ENCODE measurements at regions not wholly inside any gene's neighbourhood (a gene's known extent, or its start where the extent isn't known, plus 50 kb on each side); places are given as distances from the start of the nearest gene placed in this dataset.

DNA sequence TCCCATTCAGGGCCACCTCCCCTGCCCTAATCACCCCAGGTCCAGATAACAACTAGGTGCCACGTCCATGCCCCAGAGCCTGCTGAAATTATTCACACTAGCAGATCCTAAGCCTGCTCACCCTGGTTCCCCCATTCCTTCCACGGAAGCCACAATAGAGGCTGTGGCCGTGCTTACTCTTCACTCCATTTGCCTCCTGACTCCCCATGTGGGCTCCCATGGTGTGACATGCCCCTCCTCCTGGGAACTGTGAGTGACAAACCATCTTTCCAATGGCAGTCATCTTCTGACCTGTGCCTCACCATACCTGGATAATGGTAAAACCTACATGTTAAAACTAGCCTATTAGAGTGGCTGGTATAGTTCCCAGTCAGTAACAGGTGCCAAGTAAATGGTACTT, 216.2 kb upstream of the PRKCQ start:
- TF ChIP-seq, protein P1, sequence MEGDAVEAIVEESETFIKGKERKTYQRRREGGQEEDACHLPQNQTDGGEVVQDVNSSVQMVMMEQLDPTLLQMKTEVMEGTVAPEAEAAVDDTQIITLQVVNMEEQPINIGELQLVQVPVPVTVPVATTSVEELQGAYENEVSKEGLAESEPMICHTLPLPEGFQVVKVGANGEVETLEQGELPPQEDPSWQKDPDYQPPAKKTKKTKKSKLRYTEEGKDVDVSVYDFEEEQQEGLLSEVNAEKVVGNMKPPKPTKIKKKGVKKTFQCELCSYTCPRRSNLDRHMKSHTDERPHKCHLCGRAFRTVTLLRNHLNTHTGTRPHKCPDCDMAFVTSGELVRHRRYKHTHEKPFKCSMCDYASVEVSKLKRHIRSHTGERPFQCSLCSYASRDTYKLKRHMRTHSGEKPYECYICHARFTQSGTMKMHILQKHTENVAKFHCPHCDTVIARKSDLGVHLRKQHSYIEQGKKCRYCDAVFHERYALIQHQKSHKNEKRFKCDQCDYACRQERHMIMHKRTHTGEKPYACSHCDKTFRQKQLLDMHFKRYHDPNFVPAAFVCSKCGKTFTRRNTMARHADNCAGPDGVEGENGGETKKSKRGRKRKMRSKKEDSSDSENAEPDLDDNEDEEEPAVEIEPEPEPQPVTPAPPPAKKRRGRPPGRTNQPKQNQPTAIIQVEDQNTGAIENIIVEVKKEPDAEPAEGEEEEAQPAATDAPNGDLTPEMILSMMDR (IDR thresholded peaks at IDR 0.05), result no peak
- no peak for TF ChIP-seq POLR2A (IDR thresholded peaks at IDR 0.05)
- TF ChIP-seq POLR2AphosphoS5 (IDR thresholded peaks at IDR 0.05), result no peak

Measured in transverse colon (tissue), 4 donors.